H1 (cell line): ENCODE measurements at regions not wholly inside any gene's neighbourhood (a gene's known extent, or its start where the extent isn't known, plus 50 kb on each side); places are given as distances from the start of the nearest gene placed in this dataset.

ENCODE experiments used
- ATF3 ChIP-seq: IDR thresholded peaks from 2 replicates; pipeline ENCODE4 v1.6.1; 2011; ENCODE audit warnings: low read depth, mild to moderate bottlenecking, low read length; ENCODE audit not compliant: insufficient read depth
- CHD2 ChIP-seq: IDR thresholded peaks from 2 replicates; pipeline ENCODE4 v1.6.1; 2012; ENCODE audit warnings: low read length, improper control_type of control experiment
- CTBP2 ChIP-seq: IDR thresholded peaks from 2 replicates; pipeline ENCODE4 v1.7.0; 2011; ENCODE audit warnings: borderline replicate concordance, mild to moderate bottlenecking, moderate library complexity, mixed read lengths, low read length; ENCODE audit not compliant: insufficient read depth, insufficient read length
- CTCF ChIP-seq, 3 experiments: IDR thresholded peaks; 1 replicate in 2 of 3; 2 replicates in 1 of 3; pipeline versions ENCODE4 v1.5.1 to v1.6.1; 2011; ENCODE audit warnings: low read length in 3 of 3, mild to moderate bottlenecking in 3 of 3, inconsistent platforms in 2 of 3, low read depth in 1 of 3, moderate library complexity in 1 of 3; ENCODE audit not compliant: insufficient read depth in 1 of 3; ENCODE audit errors: control extremely low read depth in 1 of 3
- EZH2 ChIP-seq: fragments of 200-600 bp; sonication (generic); IDR thresholded peaks from 2 replicates; pipeline ENCODE4 v1.7.1; 2012; ENCODE audit warnings: low read depth, mild to moderate bottlenecking, moderate library complexity, low read length, inconsistent platforms; ENCODE audit not compliant: severe bottlenecking
- MAFK ChIP-seq: IDR thresholded peaks from 2 replicates; pipeline ENCODE4 v1.6.1; 2012; ENCODE audit warnings: low read depth, mild to moderate bottlenecking, improper control_type of control experiment, low read length
- MAX ChIP-seq: IDR thresholded peaks from 2 replicates; pipeline ENCODE4 v1.6.1; 2012; ENCODE audit warnings: inconsistent platforms
- POLR2A ChIP-seq, 2 experiments: IDR thresholded peaks; 1 replicate in 1 of 2; 2 replicates in 1 of 2; pipeline ENCODE4 v1.6.1; 2011; ENCODE audit warnings: low read depth in 2 of 2, low read length in 2 of 2, mild to moderate bottlenecking in 2 of 2; ENCODE audit errors: control extremely low read depth in 1 of 2
- POLR2AphosphoS5 ChIP-seq: IDR thresholded peaks from 2 replicates; pipeline ENCODE4 v1.6.1; 2011; ENCODE audit warnings: low read depth, low read length
- RNF2 ChIP-seq: fragments of 200-900, 300-1000 bp; sonication (generic); IDR thresholded peaks from 2 replicates; pipeline ENCODE4 v1.7.1; 2016; ENCODE audit warnings: borderline replicate concordance, low read depth, mild to moderate bottlenecking, antibody characterized with exemption, low read length; ENCODE audit not compliant: poor library complexity, severe bottlenecking; ENCODE audit errors: missing control alignments
- SP1 ChIP-seq: IDR thresholded peaks from 2 replicates; pipeline ENCODE4 v1.6.1; 2011; ENCODE audit warnings: low read depth, low read length
- SP2 ChIP-seq: IDR thresholded peaks from 2 replicates; pipeline ENCODE4 v1.6.1; 2012; ENCODE audit warnings: mild to moderate bottlenecking, low read length, inconsistent platforms
- TEAD4 ChIP-seq: IDR thresholded peaks from 2 replicates; pipeline ENCODE4 v1.6.1; 2012; ENCODE audit warnings: low read depth, low read length, inconsistent platforms, mixed read lengths

GRCh38 chr3:69558912-69559311, 173.0 kb upstream of the FRMD4B start:
- TF ChIP-seq CTCF (IDR thresholded peaks at IDR 0.05; ENCODE audit: control extremely low read depth in 1 of 3, insufficient read depth in 1 of 3, low read depth in 1 of 3, low read length in 3 of 3) (no peak), EZH2 (no peak), POLR2A (IDR thresholded peaks at IDR 0.05; ENCODE audit: control extremely low read depth in 1 of 2, low read depth in 2 of 2, low read length in 2 of 2) (no peak), CHD2 (no peak), POLR2AphosphoS5 (no peak), ATF3 (no peak), MAFK (no peak), SP1 (no peak), TEAD4 (no peak), MAX (no peak), RNF2 (no peak), SP2 (no peak), CTBP2 (no peak)
